ENCODE measurements at regions not wholly inside any gene's neighbourhood (a gene's known extent, or its start where the extent isn't known, plus 50 kb on each side); places are given as distances from the start of the nearest gene placed in this dataset.
"Not testable (repeated sequence)": the region's sequence is repeated elsewhere in the genome, so short reads cannot be mapped to it uniquely, and the experiment has no call there.

GRCh38 chr1:147348592-147348991, 106.1 kb downstream of the CHD1L start:
- POLR2A ChIA-PET; DNase-seq (ENCODE audit: extremely low spot score); CTCF ChIA-PET: not testable (repeated sequence)

GRCh38 chr1:147349533-147349932, 107.0 kb downstream of the CHD1L start:
- CTCF ChIA-PET = no interaction called here
- no peak for DNase-seq (ENCODE audit: extremely low spot score)
- POLR2A ChIA-PET = interaction anchor here (1.3 kb wide), 1 partner anchor 321 kb away, joined by 3 read pairs; the partner anchor contains the start of gene ACP6
- TF ChIP-seq SP1 (IDR thresholded peaks at IDR 0.05) (no peak), CTBP1 (IDR thresholded peaks at IDR 0.05; ENCODE audit: borderline replicate concordance) (no peak), L3MBTL2 (conservative IDR thresholded peaks at IDR 0.05) (no peak), TARDBP (IDR thresholded peaks at IDR 0.05) (no peak), BHLHE40 (IDR thresholded peaks at IDR 0.05; ENCODE audit: borderline replicate concordance) (no peak), PKNOX1 (IDR thresholded peaks at IDR 0.05) (no peak), ELF4 (IDR thresholded peaks at IDR 0.05) (no peak), FOXM1 (IDR thresholded peaks at IDR 0.05; ENCODE audit: borderline replicate concordance) (no peak), NFRKB (IDR thresholded peaks at IDR 0.05) (no peak), LEF1 (IDR thresholded peaks at IDR 0.05; ENCODE audit: borderline replicate concordance) (no peak), FOXK2 (IDR thresholded peaks at IDR 0.05) (no peak), SUZ12 (IDR thresholded peaks at IDR 0.05) (no peak), ZNF384 (IDR thresholded peaks at IDR 0.05) (no peak)

- TF ChIP-seq SP1 (IDR thresholded peaks at IDR 0.05) (no peak), ARNT (IDR thresholded peaks at IDR 0.05) (no peak)
- ChIA-PET POLR2A (no interaction called here), CTCF (interaction anchor here (0.7 to 0.8 kb wide), 2 partner anchors 28 to 39 kb away, joined by 4 read pairs; no protein-coding TSS in a partner anchor)
- no peak for DNase-seq (ENCODE audit: extremely low spot score)
Observed at GRCh38 chr1:147351140-147351835, 108.8 kb downstream of the CHD1L start.

GRCh38 chr1:147377263-147378246, 135.1 kb downstream of the CHD1L start:
- TF ChIP-seq ELF4 (IDR thresholded peaks at IDR 0.05) = no peak
- TF ChIP-seq ARNT (IDR thresholded peaks at IDR 0.05) = no peak
- TF ChIP-seq NFRKB (IDR thresholded peaks at IDR 0.05) = no peak
- TF ChIP-seq SP1 (IDR thresholded peaks at IDR 0.05) = no peak
- TF ChIP-seq ZNF384 (IDR thresholded peaks at IDR 0.05) = no peak
- TF ChIP-seq HDGF (IDR thresholded peaks at IDR 0.05; ENCODE audit: borderline replicate concordance) = no peak
- TF ChIP-seq CTBP1 (IDR thresholded peaks at IDR 0.05; ENCODE audit: borderline replicate concordance) = no peak
- no peak for TF ChIP-seq FOXK2 (IDR thresholded peaks at IDR 0.05)
- ChIA-PET CTCF (interaction anchor here (3.1 kb wide), 1 partner anchor 12 kb away, joined by 17 read pairs; no protein-coding TSS in a partner anchor), POLR2A (no interaction called here)
- DNase-seq (ENCODE audit: extremely low spot score) = no peak

GRCh38 chr1:147379889-147380288, 137.4 kb downstream of the CHD1L start:
- DNase-seq (ENCODE audit: extremely low spot score) = no peak
- TF ChIP-seq HDGF (IDR thresholded peaks at IDR 0.05; ENCODE audit: borderline replicate concordance) (no peak), NFRKB (IDR thresholded peaks at IDR 0.05) (no peak), ARNT (IDR thresholded peaks at IDR 0.05) (no peak), FOXA1 (IDR thresholded peaks at IDR 0.05) (no peak), LEF1 (IDR thresholded peaks at IDR 0.05; ENCODE audit: borderline replicate concordance) (no peak), SUZ12 (IDR thresholded peaks at IDR 0.05) (no peak), L3MBTL2 (conservative IDR thresholded peaks at IDR 0.05) (no peak), ELF4 (IDR thresholded peaks at IDR 0.05) (no peak), CTBP1 (IDR thresholded peaks at IDR 0.05; ENCODE audit: borderline replicate concordance) (no peak), PKNOX1 (IDR thresholded peaks at IDR 0.05) (no peak)
- ChIA-PET POLR2A (no interaction called here), CTCF (interaction anchor here (1.5 kb wide), 1 partner anchor 10 kb away, joined by 5 read pairs; no protein-coding TSS in a partner anchor)

- ChIA-PET POLR2A (no interaction called here), CTCF (no interaction called here)
- DNase-seq (ENCODE audit: extremely low spot score) = no peak
- TF ChIP-seq FOXA1 (IDR thresholded peaks at IDR 0.05) = no peak
- no peak for TF ChIP-seq NFRKB (IDR thresholded peaks at IDR 0.05)
- no peak for TF ChIP-seq ZNF384 (IDR thresholded peaks at IDR 0.05)
- TF ChIP-seq TARDBP (IDR thresholded peaks at IDR 0.05) = no peak
- no peak for TF ChIP-seq LEF1 (IDR thresholded peaks at IDR 0.05; ENCODE audit: borderline replicate concordance)
- TF ChIP-seq FOXK2 (IDR thresholded peaks at IDR 0.05) = no peak
- TF ChIP-seq HDGF (IDR thresholded peaks at IDR 0.05; ENCODE audit: borderline replicate concordance) = no peak
- no peak for TF ChIP-seq L3MBTL2 (conservative IDR thresholded peaks at IDR 0.05)
- no peak for TF ChIP-seq CTBP1 (IDR thresholded peaks at IDR 0.05; ENCODE audit: borderline replicate concordance)
Observed at GRCh38 chr1:147384804-147385203, 142.3 kb downstream of the CHD1L start.

GRCh38 chr1:147388969-147389368, 146.5 kb downstream of the CHD1L start:
- TF ChIP-seq FOXM1 (IDR thresholded peaks at IDR 0.05; ENCODE audit: borderline replicate concordance) = no peak
- TF ChIP-seq ELF4 (IDR thresholded peaks at IDR 0.05) = no peak
- TF ChIP-seq ZNF384 (IDR thresholded peaks at IDR 0.05) = no peak
- TF ChIP-seq FOXA1 (IDR thresholded peaks at IDR 0.05) = no peak
- TF ChIP-seq SP1 (IDR thresholded peaks at IDR 0.05) = no peak
- TF ChIP-seq PKNOX1 (IDR thresholded peaks at IDR 0.05) = no peak
- TF ChIP-seq NFRKB (IDR thresholded peaks at IDR 0.05) = no peak
- TF ChIP-seq HDGF (IDR thresholded peaks at IDR 0.05; ENCODE audit: borderline replicate concordance) = no peak
- no peak for TF ChIP-seq BHLHE40 (IDR thresholded peaks at IDR 0.05; ENCODE audit: borderline replicate concordance)
- no peak for TF ChIP-seq SUZ12 (IDR thresholded peaks at IDR 0.05)
- no peak for TF ChIP-seq L3MBTL2 (conservative IDR thresholded peaks at IDR 0.05)
- TF ChIP-seq LEF1 (IDR thresholded peaks at IDR 0.05; ENCODE audit: borderline replicate concordance) = no peak
- TF ChIP-seq CTBP1 (IDR thresholded peaks at IDR 0.05; ENCODE audit: borderline replicate concordance) = no peak
- TF ChIP-seq TARDBP (IDR thresholded peaks at IDR 0.05) = no peak
- no peak for TF ChIP-seq FOXK2 (IDR thresholded peaks at IDR 0.05)
- TF ChIP-seq ARNT (IDR thresholded peaks at IDR 0.05) = no peak
- ChIA-PET POLR2A (interaction anchor here (1.0 to 1.3 kb wide), 2 partner anchors 112 to 145 kb away, joined by 3 read pairs; no protein-coding TSS in a partner anchor), CTCF (interaction anchor here (0.6 to 3.1 kb wide), 7 partner anchors 8 to 237 kb away, joined by 3 to 25 read pairs (median 3); no protein-coding TSS in a partner anchor)
- no peak for DNase-seq (ENCODE audit: extremely low spot score)

Data from HEK293T (cell line).